ENCODE measurements at regions not wholly inside any gene's neighbourhood (a gene's known extent, or its start where the extent isn't known, plus 50 kb on each side); places are given as distances from the start of the nearest gene placed in this dataset.
A peak's percentile ranks its signal among the peaks of the same experiment; 100 is the strongest.

DNA sequence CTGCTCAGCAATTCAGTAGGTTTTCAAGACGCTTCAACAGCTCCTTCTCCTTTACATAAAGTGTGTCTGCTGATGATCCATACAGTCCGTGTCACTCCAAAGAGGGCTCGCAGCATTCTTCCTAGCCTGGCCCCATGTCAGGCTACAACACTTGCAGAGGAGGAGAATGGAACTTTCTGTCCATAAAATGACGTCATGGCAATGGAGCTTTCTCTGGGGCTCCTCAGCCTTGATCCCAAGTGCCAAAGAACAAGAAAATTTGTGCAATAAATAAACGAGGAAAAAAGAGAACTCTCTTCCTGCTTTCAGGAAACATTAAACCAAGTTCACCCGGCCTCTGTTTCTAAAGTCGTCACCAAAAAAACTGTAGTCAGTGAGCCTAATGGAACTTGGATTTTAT is 199.5 kb upstream of the MEIS1 start:
- POLR2A ChIA-PET: no interaction called here
- FAIRE-seq (no peak), ATAC-seq (no peak), DNase-seq (ENCODE audit: low spot score) (no peak)
- Histone ChIP-seq H3K9ac (ENCODE audit: insufficient read depth, low read depth, low read length) (no peak overlapping the region), H3K79me2 (ENCODE audit: insufficient read depth, low read length) (no peaks in the 10 kb centered on the region), H3K4me3 (replicated peaks in 1 of 3; ENCODE audit: insufficient read depth in 1 of 3, low read depth in 2 of 3, low read length in 3 of 3) (no peak overlapping the region), H3K27me3 (ENCODE audit: control insufficient read depth in 1 of 2, insufficient read depth in 2 of 2, low read length in 2 of 2) (peaks cover 0 to 26% of the 10 kb centered on the region in 2 experiments; a peak in 2 of 5 replicates), H3K36me3 (replicated peaks in 1 of 2; ENCODE audit: control insufficient read depth in 1 of 2, insufficient read depth in 2 of 2, low read length in 2 of 2) (no peaks in the 10 kb centered on the region), H3K9me3 (ENCODE audit: low read length) (no peaks in the 10 kb centered on the region), H3K4me1 (ENCODE audit: insufficient read depth, low read length) (no peaks in the 10 kb centered on the region), H3K4me2 (ENCODE audit: low read depth, low read length) (no peak overlapping the region), H4K20me1 (ENCODE audit: insufficient read depth, low read length) (no peaks in the 10 kb centered on the region), H3K27ac (ENCODE audit: extremely low read length, insufficient read depth, low read length) (no peak overlapping the region), H2AFZ (ENCODE audit: low read length) (no peak overlapping the region)
- in situ Hi-C loops (cut with HindIII; ENCODE audit: extremely low pct_ligation_motif_present, low pct_unique_long_range_greater_than_20kb) (no loop called here), intact Hi-C loops (cut with micrococcal nuclease; ENCODE audit: unreplicated experiment) (no loop called here)
- TF ChIP-seq KLF15 (CRISPR knock-in tag; IDR thresholded peaks at IDR 0.05; ENCODE audit: borderline replicate concordance): no peak
- TF ChIP-seq, protein P1, sequence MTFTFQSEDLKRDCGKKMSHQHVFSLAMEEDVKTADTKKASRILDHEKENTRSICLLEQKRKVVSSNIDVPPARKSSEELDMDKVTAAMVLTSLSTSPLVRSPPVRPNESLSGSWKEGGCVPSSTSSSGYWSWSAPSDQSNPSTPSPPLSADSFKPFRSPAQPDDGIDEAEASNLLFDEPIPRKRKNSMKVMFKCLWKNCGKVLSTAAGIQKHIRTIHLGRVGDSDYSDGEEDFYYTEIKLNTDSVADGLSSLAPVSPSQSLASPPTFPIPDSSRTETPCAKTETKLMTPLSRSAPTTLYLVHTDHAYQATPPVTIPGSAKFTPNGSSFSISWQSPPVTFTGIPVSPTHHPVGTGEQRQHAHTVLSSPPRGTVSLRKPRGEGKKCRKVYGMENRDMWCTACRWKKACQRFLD (CRISPR knock-in tag; IDR thresholded peaks at IDR 0.05; ENCODE audit: borderline replicate concordance): no peak
- no peak for TF ChIP-seq NAIF1 (CRISPR knock-in tag; IDR thresholded peaks at IDR 0.05; ENCODE audit: borderline replicate concordance)
- TF ChIP-seq CREB1 (IDR thresholded peaks at IDR 0.05): peak; percentile 93
- TF ChIP-seq CREB1 (CRISPR knock-in tag; IDR thresholded peaks at IDR 0.05): no peak
- no peak for TF ChIP-seq DNMT3B (CRISPR knock-in tag; conservative IDR thresholded peaks at IDR 0.05)
- no peak for TF ChIP-seq ZMAT3 (CRISPR knock-in tag; conservative IDR thresholded peaks at IDR 0.05)
- TF ChIP-seq ATF7 (IDR thresholded peaks at IDR 0.05): peak; percentile 99
- no peak for TF ChIP-seq ATF7 (CRISPR knock-in tag; IDR thresholded peaks at IDR 0.05)
- TF ChIP-seq CAMTA2 (CRISPR knock-in tag; IDR thresholded peaks at IDR 0.05; ENCODE audit: borderline replicate concordance): no peak
- 11% methylated on average over 7 of the region's 7 CpGs for WGBS (ENCODE audit: low lambda C conversion rate)
- no TSS peak for BruUV-seq (replicated peaks)
- CTCF ChIA-PET (ENCODE audit: low intra/inter-chr PET ratio, low total read pairs): no interaction called here

DNA sequence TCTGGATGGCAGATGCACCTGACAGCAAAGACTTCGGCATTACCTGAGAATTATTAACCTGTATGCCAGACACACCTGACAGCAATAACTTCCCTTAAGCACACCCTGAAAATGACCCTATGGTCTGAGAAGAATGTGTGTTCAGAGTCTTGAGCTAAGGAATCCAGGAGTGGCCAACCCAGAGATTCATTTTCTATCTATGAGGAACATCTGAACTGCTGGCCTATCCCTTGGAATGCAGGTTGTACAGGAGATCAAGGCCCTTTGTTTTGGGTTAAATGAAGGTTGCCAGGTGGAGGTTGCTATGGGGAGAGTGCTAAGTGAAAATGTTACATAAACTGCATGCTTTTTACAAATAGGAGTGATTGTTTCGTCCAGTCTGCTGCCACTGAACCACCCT is 200.9 kb upstream of the MEIS1 start:
- DNase-seq (ENCODE audit: low spot score) (no peak), ATAC-seq (no peak), FAIRE-seq (no peak)
- no TSS peak for BruUV-seq (replicated peaks)
- TF ChIP-seq DNMT1 (CRISPR knock-in tag; IDR thresholded peaks at IDR 0.05) (no peak), ZNF616 (CRISPR knock-in tag; IDR thresholded peaks at IDR 0.05; ENCODE audit: low read depth) (no peak), ZNF703 (CRISPR knock-in tag; IDR thresholded peaks at IDR 0.05; ENCODE audit: borderline replicate concordance) (no peak)
- TF ChIP-seq, protein P2, sequence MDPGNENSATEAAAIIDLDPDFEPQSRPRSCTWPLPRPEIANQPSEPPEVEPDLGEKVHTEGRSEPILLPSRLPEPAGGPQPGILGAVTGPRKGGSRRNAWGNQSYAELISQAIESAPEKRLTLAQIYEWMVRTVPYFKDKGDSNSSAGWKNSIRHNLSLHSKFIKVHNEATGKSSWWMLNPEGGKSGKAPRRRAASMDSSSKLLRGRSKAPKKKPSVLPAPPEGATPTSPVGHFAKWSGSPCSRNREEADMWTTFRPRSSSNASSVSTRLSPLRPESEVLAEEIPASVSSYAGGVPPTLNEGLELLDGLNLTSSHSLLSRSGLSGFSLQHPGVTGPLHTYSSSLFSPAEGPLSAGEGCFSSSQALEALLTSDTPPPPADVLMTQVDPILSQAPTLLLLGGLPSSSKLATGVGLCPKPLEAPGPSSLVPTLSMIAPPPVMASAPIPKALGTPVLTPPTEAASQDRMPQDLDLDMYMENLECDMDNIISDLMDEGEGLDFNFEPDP (CRISPR knock-in tag; conservative IDR thresholded peaks at IDR 0.05): no peak
- TF ChIP-seq, protein P3, sequence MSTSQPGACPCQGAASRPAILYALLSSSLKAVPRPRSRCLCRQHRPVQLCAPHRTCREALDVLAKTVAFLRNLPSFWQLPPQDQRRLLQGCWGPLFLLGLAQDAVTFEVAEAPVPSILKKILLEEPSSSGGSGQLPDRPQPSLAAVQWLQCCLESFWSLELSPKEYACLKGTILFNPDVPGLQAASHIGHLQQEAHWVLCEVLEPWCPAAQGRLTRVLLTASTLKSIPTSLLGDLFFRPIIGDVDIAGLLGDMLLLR (CRISPR knock-in tag; IDR thresholded peaks at IDR 0.05): no peak
- no peaks in the 10 kb centered on the region for H3K79me2 ChIP-seq (ENCODE audit: insufficient read depth, low read length)
- H3K27ac ChIP-seq (ENCODE audit: extremely low read length, insufficient read depth, low read length): no peak overlapping the region
- H3K4me2 ChIP-seq (ENCODE audit: low read depth, low read length): no peak overlapping the region
- H3K4me3 ChIP-seq (replicated peaks in 1 of 3; ENCODE audit: insufficient read depth in 1 of 3, low read depth in 2 of 3, low read length in 3 of 3): no peak overlapping the region
- no peaks in the 10 kb centered on the region for H3K36me3 ChIP-seq (replicated peaks in 1 of 2; ENCODE audit: control insufficient read depth in 1 of 2, insufficient read depth in 2 of 2, low read length in 2 of 2)
- no peaks in the 10 kb centered on the region for H4K20me1 ChIP-seq (ENCODE audit: insufficient read depth, low read length)
- POLR2A ChIA-PET: no interaction called here
- CTCF ChIA-PET (ENCODE audit: low intra/inter-chr PET ratio, low total read pairs): no interaction called here
- H3K27me3 ChIP-seq (ENCODE audit: control insufficient read depth in 1 of 2, insufficient read depth in 2 of 2, low read length in 2 of 2): peaks cover 0 to 23% of the 10 kb centered on the region in 2 experiments; a peak in 2 of 5 replicates
- 27% methylated on average over 2 of the region's 2 CpGs for WGBS (ENCODE audit: low lambda C conversion rate)
- H3K9me3 ChIP-seq (ENCODE audit: low read length): no peaks in the 10 kb centered on the region
- in situ Hi-C loops (cut with HindIII; ENCODE audit: extremely low pct_ligation_motif_present, low pct_unique_long_range_greater_than_20kb) (no loop called here), intact Hi-C loops (cut with micrococcal nuclease; ENCODE audit: unreplicated experiment) (no loop called here)
- no peak overlapping the region for H3K9ac ChIP-seq (ENCODE audit: insufficient read depth, low read depth, low read length)
- no peak overlapping the region for H2AFZ ChIP-seq (ENCODE audit: low read length)
- no peaks in the 10 kb centered on the region for H3K4me1 ChIP-seq (ENCODE audit: insufficient read depth, low read length)
